SW 1271 (cell line): ENCODE measurements at regions not wholly inside any gene's neighbourhood (a gene's known extent, or its start where the extent isn't known, plus 50 kb on each side); places are given as distances from the start of the nearest gene placed in this dataset.

Experiments used
- DNase-seq, 2 experiments: peaks; one replicate each; lab custom pipeline; 2025; lab: John Stamatoyannopoulos, UW

DNA sequence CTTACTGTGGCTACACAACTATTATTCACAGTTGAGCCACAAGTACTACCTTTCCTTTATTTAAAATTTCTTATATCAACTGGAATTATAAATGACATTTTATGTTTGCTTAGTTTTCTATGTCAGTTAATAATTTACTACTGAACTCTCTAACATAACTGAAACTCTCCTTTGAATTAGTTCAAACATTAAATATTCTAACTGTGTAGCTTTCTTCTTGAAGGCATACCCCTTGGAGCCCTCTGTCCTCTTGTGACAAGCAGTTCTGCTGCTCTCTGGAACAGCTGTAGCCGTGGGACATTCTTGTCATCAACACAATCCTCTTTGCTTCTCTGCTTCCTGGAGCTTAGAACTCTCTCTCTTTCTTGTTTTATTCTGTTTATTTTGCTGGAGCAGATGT, 244.8 kb downstream of the NHLRC3 start:
- DNase-seq: no peak

DNA sequence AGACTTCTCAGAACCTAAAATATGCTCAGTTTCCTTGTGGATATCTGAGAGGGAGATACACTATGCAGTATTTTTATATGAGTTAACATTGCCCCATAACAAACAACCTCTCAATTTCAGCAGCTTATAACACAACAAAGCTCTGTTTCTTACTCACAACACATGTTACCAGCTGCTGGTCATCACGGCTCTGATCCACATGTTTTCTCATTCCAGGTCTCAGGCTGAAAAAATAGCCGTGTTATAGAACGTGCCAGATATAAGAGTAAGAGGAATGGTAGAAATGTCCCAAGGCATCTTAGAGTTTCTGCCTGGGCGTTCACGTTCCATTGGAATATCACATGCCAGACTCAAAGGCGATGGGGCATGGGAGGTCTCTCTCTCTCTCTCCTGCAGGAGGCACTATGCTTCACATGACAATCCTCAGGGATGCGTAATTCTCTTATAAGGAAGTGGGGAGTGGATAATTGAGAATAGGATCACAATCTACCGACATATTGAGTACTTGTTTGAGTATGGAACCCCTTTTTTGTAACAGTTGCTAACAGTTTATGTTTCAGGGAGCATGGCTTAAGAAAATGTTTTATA, 246.6 kb downstream of the NHLRC3 start:
- no peak for DNase-seq
